ENCODE measurements at regions not wholly inside any gene's neighbourhood (a gene's known extent, or its start where the extent isn't known, plus 50 kb on each side); places are given as distances from the start of the nearest gene placed in this dataset.

DNA sequence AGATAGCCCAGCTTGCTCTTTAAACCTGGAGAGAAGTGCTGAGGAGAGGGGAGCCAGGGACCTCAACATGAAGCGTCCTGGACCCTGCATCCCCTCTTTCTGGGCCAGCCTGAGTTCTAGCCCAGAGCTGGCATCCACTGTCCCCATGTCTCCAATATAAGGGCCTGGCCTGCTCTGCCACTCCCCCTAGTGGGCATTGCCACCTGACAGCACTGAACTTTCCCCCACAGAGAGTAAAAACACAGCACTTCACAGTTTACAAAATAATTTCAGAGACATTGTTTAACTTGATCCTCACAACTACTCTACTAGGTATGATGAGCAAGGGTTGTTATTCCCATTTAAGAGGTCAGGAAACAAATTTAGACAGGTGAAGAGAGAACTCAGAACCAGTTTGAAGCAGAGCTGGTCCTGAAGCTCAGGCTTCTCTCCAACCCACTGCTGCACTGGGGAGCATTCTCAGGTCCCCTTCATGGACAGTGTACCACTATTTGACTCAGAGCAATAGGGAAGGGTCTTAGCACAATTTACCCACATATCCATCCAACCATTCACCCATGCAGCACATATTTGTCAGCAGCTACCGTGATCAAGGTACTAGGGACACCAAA, 151.2 kb downstream of the DMRTA2 start:
- Histone ChIP-seq H3K4me1 (no peaks in the 10 kb centered on the region), H3K9me3 (replicated peaks) (no peaks in the 10 kb centered on the region), H3K27me3 (ENCODE audit: low read depth) (peaks cover 46% of the 10 kb centered on the region), H3K4me3 (no peak overlapping the region), H3K36me3 (no peaks in the 10 kb centered on the region), H3K27ac (replicated peaks) (no peak overlapping the region)
- intact Hi-C loops (cut with micrococcal nuclease) = no loop called here
- TF ChIP-seq CTCF (IDR thresholded peaks at IDR 0.05; ENCODE audit: borderline replicate concordance) = peak; percentile 68
- DNase-seq = peak; percentile 35

DNA sequence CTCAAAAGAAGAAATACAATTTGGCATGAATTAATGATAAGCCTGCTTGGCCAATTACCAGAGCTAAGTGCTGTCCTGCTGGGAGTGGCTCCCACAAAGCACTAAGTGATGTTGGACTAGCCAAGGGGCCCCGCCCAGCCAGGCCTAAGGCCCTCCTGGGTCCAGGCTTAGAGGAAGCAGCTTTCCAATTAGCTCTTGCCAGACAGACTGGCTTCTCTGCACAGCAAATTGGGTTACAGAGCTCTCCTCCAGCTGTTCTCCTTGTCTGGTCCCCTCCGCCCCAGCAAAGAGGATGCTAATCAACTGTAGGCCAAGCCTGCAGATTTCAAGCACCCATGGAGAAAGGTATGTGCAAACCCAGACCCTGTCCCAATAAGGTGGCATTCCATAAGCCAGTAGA, 151.9 kb downstream of the DMRTA2 start:
- Histone ChIP-seq H3K36me3 (no peaks in the 10 kb centered on the region), H3K4me3 (no peak overlapping the region), H3K27me3 (ENCODE audit: low read depth) (peaks cover 39% of the 10 kb centered on the region), H3K9me3 (replicated peaks) (no peaks in the 10 kb centered on the region), H3K27ac (replicated peaks) (no peak overlapping the region), H3K4me1 (no peaks in the 10 kb centered on the region)
- peak; percentile 18 for DNase-seq
- no peak for TF ChIP-seq CTCF (IDR thresholded peaks at IDR 0.05; ENCODE audit: borderline replicate concordance)
- intact Hi-C loops (cut with micrococcal nuclease) = no loop called here

DNA sequence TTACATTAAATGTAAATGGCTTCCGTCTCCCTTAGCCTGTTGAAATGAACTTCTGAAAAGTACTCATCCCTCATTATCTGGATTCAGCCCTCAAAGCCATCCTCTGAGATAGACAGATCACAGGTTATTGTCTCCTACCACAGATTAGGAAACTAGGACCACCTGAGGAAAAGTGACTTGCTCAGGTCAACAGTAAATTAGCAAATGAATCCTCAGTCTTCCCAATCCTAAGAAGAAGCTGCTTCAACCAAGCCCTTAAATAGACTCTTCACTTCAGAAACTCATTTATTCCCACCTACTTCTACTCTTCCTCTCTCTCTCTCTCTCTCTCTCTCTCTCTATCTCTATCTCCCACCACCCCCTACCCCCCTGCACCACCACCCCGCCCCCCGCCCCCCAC, 152.3 kb downstream of the DMRTA2 start:
- no peak overlapping the region for H3K27ac ChIP-seq (replicated peaks)

DNA sequence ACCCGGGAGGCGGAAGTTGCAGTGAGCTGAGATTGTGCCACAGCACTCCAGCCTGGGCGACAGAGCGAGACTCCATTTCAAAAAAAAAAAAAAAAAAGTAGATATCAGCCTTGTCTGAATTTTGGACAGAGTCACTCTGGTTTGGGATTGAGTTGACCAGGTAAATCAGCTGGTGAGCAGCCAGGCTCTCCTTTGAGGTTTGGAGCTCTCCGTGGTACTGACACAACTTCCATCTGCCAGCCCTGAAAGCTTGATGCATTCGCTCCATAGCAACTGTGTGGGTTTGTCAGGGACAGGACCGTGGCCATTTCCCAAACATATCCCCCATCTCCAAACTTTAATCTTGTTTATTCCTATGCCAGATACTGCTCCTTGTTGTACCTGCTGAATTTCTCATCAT, 155.2 kb downstream of the DMRTA2 start:
- no peaks in the 10 kb centered on the region for H3K4me1 ChIP-seq
- no peak overlapping the region for H3K27ac ChIP-seq (replicated peaks)
- intact Hi-C loops (cut with micrococcal nuclease) = no loop called here
- no peak overlapping the region for H3K4me3 ChIP-seq
- H3K36me3 ChIP-seq = no peaks in the 10 kb centered on the region
- H3K27me3 ChIP-seq (ENCODE audit: low read depth) = peaks cover 25% of the 10 kb centered on the region
- TF ChIP-seq CTCF (IDR thresholded peaks at IDR 0.05; ENCODE audit: borderline replicate concordance) = no peak
- no peaks in the 10 kb centered on the region for H3K9me3 ChIP-seq (replicated peaks)
- DNase-seq = no peak

More for the DNA sequence above, 152.3 kb downstream of the DMRTA2 start:
- Histone ChIP-seq H3K4me3 (no peak overlapping the region), H3K9me3 (replicated peaks) (no peaks in the 10 kb centered on the region), H3K4me1 (no peaks in the 10 kb centered on the region), H3K27me3 (ENCODE audit: low read depth) (peaks cover 35% of the 10 kb centered on the region), H3K36me3 (no peaks in the 10 kb centered on the region)
- no peak for TF ChIP-seq CTCF (IDR thresholded peaks at IDR 0.05; ENCODE audit: borderline replicate concordance)
- no peak for DNase-seq
- intact Hi-C loops (cut with micrococcal nuclease) = no loop called here

DNA sequence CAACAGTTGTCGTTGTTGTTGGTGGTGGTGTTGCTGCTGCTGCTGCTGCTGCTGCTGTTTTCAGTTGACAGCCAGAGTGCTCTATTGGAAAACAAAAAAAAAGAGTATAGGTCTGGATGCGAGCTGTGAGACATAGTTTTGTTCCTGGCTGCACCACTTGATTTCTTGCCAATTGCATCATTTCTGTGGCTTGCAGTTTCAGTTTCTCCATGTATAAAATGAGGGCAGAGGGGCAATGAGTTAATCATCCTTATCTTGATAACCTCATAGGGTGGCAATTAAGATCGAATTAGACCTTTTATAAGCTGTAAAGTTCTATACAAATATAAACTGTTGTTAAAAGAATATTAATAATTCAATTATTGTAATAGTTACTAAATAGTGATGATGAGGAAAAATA, 156.7 kb downstream of the DMRTA2 start:
- Histone ChIP-seq H3K9me3 (replicated peaks) (no peaks in the 10 kb centered on the region), H3K27ac (replicated peaks) (peak overlapping the region; percentile 54), H3K4me1 (no peaks in the 10 kb centered on the region), H3K36me3 (no peaks in the 10 kb centered on the region), H3K4me3 (no peak overlapping the region), H3K27me3 (ENCODE audit: low read depth) (peaks cover 21% of the 10 kb centered on the region)
- intact Hi-C loops (cut with micrococcal nuclease) = no loop called here
- no peak for DNase-seq
- no peak for TF ChIP-seq CTCF (IDR thresholded peaks at IDR 0.05; ENCODE audit: borderline replicate concordance)

Data from left ventricle myocardium inferior (tissue), 1 donor.